ENCODE measurements at regions not wholly inside any gene's neighbourhood (a gene's known extent, or its start where the extent isn't known, plus 50 kb on each side); places are given as distances from the start of the nearest gene placed in this dataset.
"Not testable (repeated sequence)": the region's sequence is repeated elsewhere in the genome, so short reads cannot be mapped to it uniquely, and the experiment has no call there.

GRCh38 chr18:39208190-39208589, 1642.6 kb upstream of the CELF4 start:
- DNase-seq, result no peak

GRCh38 chr18:39206398-39207103, 1641.0 kb upstream of the CELF4 start:
- DNase-seq, result not testable (repeated sequence)

- no peak for DNase-seq
Observed at GRCh38 chr18:39205565-39206195, 1640.1 kb upstream of the CELF4 start.

DNA sequence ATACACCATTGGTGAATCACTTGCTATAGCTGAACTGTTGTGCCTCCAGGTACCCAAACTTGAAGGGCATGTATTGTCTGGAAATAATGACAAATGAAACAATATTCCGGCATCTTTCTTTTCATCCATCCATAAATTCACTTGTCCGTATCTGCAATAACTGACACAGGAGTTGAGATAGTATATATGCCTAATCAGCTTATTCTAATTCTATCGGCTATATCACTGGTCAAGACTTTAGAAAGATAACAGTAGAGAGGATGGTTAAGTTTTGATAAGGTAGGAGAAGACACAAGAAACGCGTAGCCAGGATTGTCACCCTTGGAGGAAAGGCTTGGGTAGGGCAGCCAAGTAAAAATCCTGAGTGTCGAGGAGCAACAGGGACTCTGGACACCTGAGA, 1634.6 kb upstream of the CELF4 start:
- no peak for DNase-seq

GRCh38 chr18:39199231-39199855, 1633.7 kb upstream of the CELF4 start:
- DNase-seq, result no peak

DNA sequence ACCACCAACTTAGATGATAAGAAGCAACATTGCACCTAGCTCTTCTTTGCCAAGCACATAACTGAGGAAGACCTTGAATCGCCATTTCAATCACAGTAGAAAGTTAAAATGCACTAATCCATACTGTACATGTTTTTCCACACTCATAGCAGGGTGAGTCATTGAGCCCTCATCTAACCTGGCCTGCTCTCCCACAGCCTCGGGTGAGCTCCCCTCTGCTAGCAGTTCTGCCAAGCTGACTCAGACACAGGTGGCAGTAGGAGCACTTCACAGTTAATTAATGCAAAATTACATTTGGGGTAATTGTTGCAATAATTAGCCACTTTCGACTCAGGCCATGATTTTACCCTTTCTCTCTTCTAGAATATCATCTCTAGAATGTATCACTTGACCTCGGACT, 1632.8 kb upstream of the CELF4 start:
- no peak for DNase-seq

DNA sequence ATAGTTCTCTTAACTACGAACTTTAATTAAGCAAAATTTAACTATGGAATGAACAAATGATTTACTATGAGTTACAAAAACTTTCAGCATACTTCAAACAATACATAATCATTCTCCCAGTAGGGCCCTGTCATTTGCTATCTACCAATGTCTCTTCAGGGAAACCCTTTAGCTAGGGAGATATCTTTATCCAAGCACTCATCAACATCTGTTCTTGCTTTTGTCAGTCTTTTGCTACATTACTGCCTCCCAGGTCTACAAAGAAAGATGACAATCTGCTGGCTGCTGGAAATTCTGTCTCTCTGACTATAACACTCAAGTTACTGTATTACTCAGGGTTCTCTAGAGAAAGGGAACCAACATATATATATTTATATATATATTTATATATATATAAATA, 1626.3 kb upstream of the CELF4 start:
- DNase-seq, result no peak

DNA sequence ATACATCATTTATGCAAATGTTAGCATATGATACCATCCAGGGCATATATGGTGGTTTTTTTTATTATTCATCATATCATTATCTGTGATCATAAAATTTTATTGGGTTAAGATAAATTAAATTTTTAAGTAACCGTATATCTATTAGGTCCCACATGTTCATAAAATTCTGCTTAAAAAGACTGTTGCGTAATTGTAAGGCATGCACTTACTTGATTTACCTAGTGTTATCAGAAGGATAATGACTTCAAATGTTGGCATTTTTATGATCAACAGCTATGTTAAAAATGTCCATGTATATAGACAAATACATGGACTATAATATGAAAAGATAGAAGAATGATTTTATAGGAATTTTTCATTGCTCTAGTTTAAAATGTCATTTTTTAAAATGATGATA, 1625.5 kb upstream of the CELF4 start:
- DNase-seq, result no peak

- DNase-seq, result no peak
Observed at GRCh38 chr18:39190508-39190907, 1624.9 kb upstream of the CELF4 start.

DNA sequence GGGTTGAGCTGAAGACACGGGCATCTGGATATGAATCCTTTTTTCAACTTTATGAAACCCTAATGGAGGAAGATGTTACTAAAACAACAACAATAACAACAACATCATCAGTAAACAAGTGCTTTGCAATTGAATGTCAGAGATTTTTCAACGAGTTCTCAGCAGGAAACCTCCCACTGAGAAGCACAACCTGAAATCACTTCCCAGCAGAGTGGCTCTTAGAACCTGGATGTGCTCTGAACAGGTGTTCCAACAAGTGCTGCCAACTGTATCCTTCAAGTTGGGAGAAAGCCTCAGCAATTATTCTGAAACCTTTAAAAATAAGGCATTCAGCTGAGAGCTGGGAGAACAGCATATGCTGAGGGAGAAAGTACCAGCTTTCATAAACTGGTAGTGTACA, 1622.7 kb upstream of the CELF4 start:
- no peak for DNase-seq

DNA sequence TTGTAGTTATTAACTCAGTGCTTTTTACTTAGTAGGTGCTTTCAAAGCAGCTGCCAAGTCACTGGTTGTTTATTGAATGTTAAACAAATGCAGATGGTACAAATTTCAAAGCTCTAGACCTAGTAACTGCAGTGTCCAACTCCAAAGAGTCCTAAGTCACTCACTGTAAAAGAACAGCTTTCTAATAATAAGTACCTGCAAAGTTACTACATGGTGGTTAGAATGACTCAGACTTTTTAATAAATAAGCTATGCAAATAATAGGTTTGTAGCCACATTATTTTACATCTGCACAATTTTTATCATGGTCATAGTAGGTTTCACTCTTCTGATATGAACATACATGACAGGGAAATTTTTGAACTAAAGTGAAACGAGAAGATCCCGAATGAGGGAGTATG, 1620.4 kb upstream of the CELF4 start:
- DNase-seq, result no peak

DNA sequence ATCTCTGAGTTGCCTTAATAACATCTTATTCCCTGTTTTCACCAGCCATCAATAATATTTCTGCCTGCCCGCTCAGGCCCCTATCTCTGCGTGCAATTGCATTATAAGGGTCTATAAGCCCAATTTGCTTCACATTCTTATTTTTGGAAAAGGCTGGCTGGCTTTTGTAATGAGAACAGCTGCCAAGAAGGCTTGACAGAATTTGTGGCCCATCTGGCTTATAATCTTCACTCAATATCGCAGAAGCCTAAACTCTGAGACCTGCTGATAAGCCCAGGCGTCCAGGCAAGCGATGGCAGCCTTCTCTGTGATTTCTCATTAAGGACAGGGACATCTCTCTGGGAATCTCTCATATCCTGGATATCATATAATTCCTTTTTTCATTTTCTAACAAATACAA, 1618.6 kb upstream of the CELF4 start:
- DNase-seq, result no peak

DNA sequence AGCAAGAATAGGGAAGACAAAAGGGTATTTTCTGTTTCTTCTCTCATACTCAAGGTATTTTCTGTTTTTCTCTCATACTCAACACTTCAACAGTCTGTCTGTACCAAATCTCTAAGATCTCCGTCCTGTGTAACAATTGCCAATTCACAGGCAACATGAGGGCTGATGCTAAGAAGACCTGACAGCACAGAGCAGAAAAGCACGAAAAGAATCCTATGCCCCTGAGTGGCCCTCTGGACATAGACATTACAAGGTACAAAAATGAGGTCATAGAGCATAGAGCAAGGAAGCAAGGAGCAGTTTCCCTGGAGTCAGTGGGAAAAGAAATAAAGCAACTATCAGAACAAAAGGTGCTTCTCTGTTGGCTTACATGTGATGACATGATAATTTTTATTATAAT, 1612.6 kb upstream of the CELF4 start:
- no peak for DNase-seq

DNA sequence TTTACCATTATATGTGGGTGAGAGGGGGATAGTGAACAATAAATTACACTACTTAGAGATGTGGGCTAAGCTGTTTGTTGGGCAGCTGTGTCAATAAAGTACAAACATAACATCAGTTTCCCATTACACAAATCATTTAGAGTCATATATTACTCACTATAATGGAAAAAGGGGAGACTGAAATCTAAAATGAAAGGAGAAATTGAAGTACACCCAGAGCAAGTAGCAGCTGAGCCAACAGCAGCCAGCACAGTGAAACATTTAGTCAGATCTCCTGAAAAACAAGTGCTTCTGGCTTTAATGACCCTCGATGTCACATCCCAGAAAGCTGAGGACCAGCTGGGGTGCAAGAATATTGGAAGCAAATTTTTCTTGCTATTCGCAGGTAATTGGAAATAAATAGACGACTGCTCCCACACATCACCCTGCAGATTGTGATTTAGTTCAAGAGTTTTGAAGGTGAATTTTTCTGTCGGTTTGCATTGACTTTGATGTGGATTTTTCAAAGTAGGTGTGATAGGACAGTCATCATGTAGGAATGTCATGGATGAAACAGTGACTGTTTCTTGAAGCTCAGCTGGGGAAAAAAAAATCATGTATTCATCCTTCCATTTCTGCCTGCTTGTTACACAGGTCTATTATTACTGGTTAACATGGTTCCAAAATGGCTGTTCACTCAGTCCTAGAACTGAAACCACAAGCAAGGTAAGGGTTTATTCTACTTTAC, 1607.3 kb upstream of the CELF4 start:
- DNase-seq, result no peak

- DNase-seq, result no peak
Observed at GRCh38 chr18:39168723-39169122, 1603.1 kb upstream of the CELF4 start.

DNA sequence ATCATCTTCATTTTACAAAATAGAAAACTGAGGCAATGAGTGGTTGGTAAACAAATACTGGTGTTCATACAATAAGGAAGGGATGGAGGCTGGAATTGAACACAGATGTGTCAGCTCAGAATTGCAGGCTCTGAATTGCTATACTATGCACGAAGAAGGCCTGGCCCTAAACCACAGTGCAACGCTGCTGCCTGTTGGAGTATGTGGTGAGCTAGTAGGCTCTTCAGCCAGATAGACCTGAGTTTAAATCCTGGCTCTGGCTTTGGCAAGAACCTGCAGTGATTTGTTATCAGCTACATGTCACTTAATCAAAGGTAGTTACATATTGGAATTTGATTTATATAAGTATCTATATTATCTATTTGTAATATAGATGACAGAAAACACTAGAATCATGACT, 1602.4 kb upstream of the CELF4 start:
- DNase-seq, result no peak

DNA sequence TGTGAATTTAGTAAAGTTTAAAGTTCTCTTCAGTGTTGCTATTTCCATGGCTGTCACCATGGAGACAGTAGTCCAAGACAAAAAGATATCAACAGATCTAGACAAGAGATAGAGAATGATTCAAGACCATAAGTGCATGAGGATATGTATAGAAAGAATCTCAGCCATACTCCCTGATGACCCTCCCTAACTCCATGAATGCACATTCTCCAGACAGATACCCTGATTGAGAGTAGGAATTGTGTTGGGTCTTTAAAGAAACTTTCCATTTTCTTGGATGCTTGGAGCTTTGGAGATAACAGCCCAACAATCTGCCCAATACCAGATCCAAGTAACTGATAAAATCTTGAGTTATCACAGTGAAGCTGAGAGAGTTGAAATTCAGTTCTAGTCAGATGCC, 1601.2 kb upstream of the CELF4 start:
- DNase-seq, result no peak

GRCh38 chr18:39162013-39162827, 1596.6 kb upstream of the CELF4 start:
- DNase-seq, result no peak

DNA sequence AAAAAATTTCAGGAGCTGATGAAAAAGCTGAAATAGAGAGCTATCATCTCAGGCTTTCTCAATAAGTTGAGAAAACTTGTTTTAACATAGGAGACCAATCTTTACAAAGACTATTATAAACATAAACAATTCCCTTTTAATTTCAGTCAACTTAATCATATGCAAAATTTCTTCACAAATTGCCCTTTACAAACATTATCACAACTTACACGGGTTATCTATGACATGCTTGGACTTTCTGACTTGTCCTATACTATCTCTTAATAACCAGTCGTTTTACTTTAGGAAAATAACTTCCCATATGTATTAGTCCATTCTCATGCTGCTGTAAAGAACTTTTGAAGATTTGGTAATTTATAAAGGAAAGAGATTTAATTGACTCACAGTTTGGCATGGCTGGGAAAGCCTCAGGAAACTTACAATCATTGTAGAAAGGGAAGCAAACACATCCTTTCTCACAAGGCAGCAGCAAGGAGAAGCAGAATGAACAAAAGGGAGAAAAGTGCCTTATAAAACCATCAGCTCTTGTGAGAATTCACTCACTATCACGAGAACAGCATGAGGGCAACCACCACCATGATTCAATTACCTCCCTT, 1583.7 kb upstream of the CELF4 start:
- no peak for DNase-seq

GRCh38 chr18:39134255-39134654, 1568.7 kb upstream of the CELF4 start:
- no peak for DNase-seq

GRCh38 chr18:39127538-39127937, 1561.9 kb upstream of the CELF4 start:
- DNase-seq, result not testable (repeated sequence)

DNA sequence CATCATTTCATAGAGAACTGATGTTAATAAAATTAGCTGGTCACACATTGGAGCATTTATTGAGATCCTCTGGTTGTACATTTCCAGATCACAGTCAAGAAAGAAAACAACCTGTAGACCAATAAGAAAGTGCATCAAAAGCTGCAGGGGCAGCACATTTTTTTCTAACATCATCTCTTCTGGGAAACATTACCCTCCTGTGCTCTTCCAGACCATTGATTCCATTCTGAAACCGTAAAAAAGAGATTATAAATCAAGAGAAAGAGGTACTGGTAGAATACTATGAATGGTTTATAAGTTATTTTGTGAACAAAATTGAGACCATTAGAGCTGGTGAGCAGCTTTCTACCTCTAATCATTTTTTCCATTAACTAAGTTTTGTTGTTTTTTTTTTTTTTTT, 1548.2 kb upstream of the CELF4 start:
- no peak for DNase-seq

- DNase-seq, result no peak
Observed at GRCh38 chr18:39105104-39105503, 1539.5 kb upstream of the CELF4 start.
